ENCODE measurements at regions not wholly inside any gene's neighbourhood (a gene's known extent, or its start where the extent isn't known, plus 50 kb on each side); places are given as distances from the start of the nearest gene placed in this dataset.

DNA sequence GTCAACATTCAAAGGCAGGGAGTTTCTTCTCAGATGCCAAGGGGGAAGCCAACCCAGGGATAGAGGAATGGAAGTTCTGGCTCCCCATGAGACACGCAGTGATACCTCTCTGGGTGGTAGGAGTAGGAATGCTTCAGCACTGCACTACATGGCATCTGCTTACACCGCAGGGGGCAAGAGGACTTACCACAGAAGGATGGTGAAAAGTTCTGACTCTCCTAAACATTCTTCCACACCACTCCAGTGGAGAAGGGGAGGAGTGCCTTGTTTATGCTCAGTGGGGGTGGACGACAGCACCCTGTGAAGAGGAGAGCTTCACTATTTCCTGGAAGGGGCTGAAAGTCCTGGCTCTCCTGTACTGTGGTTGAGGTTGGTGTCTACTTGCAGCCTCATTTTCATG, 1011.3 kb upstream of the WWC1 start:
- no peak overlapping the region for H3K27ac ChIP-seq
- TF ChIP-seq, protein P1, sequence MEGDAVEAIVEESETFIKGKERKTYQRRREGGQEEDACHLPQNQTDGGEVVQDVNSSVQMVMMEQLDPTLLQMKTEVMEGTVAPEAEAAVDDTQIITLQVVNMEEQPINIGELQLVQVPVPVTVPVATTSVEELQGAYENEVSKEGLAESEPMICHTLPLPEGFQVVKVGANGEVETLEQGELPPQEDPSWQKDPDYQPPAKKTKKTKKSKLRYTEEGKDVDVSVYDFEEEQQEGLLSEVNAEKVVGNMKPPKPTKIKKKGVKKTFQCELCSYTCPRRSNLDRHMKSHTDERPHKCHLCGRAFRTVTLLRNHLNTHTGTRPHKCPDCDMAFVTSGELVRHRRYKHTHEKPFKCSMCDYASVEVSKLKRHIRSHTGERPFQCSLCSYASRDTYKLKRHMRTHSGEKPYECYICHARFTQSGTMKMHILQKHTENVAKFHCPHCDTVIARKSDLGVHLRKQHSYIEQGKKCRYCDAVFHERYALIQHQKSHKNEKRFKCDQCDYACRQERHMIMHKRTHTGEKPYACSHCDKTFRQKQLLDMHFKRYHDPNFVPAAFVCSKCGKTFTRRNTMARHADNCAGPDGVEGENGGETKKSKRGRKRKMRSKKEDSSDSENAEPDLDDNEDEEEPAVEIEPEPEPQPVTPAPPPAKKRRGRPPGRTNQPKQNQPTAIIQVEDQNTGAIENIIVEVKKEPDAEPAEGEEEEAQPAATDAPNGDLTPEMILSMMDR (IDR thresholded peaks at IDR 0.05) = no peak

DNA sequence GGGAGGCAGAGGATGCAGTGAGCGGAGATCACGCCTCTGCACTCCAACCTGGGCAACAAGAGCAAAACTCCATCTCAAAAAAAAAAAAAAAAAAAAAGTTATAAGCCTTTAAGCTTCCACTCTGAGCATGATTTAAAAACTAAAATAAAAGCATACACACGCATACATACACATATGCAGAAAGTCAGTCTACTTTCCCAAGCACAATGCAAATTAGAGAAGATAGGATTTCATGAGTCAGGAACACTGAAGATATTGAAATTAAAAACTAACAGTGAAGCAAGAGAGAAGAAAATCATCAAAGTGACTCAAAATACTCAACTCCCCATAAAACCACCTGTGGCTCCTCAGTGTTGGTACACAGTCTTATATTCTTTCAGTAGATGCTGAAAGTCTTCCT, 1009.5 kb upstream of the WWC1 start:
- H3K27ac ChIP-seq = no peak overlapping the region
- TF ChIP-seq, protein P1 (IDR thresholded peaks at IDR 0.05) = no peak
- TF ChIP-seq ZFX (IDR thresholded peaks at IDR 0.05; ENCODE audit: borderline replicate concordance) = no peak

- no peak overlapping the region for H3K27ac ChIP-seq
- TF ChIP-seq ZFX (IDR thresholded peaks at IDR 0.05; ENCODE audit: borderline replicate concordance) = no peak
- TF ChIP-seq, protein P1 (IDR thresholded peaks at IDR 0.05) = no peak
Observed at GRCh38 chr5:167283691-167284090, 1007.8 kb upstream of the WWC1 start.

DNA sequence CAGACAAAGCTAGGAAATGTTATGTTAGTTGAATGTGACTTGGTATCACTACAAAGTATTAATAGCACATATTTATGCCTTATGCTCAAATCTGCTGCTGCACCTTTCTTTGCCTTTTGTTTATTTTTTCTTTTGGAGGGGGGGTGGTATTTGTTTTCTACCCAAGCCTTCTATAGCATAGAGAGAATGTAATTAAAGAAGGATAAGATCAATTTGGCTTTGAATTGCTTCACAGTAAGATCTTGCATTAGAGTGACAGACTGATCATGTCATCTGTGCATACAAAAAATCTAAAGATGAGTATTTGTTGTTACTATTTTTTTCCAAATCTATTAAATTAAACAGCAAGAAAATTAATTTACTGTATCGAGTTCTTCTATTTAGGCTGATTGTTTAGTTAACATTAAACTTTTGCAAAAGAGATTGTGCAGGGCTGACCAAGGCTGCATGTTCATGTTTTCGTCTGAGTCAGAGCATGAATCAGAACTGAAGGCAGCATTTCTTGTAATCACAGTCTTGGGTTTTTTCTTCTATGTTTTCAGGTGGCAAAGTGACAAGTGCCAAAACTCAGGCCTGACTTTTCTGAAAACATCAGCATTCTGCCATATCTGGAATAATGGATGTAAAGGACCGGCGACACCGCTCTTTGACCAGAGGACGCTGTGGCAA, 1007.1 kb upstream of the WWC1 start:
- no peak overlapping the region for H3K27ac ChIP-seq
- TF ChIP-seq ZFX (IDR thresholded peaks at IDR 0.05; ENCODE audit: borderline replicate concordance) = no peak

DNA sequence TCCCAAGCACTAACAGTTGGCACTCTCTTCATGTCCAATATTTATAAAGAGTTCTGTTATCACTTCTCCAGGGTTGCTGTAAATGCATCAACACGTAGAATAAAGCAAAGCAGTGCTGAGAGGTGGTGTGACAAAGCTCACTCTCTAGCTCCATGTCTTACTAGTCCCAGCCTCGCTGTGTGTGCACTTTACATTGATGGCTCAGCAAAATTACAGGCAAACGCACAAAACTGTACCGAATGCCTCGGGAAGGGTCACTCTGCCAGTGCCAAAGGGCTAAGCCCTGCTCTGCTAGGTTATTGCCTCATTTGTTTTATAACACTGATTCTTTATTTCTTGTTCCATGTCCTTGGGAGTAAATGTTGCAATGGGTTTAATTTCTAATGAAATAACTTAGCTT, 1005.9 kb upstream of the WWC1 start:
- no peak for TF ChIP-seq ZFX (IDR thresholded peaks at IDR 0.05; ENCODE audit: borderline replicate concordance)
- TF ChIP-seq, protein P1 (IDR thresholded peaks at IDR 0.05) = no peak

GRCh38 chr5:167286891-167287290, 1004.6 kb upstream of the WWC1 start:
- no peak for TF ChIP-seq ZFX (IDR thresholded peaks at IDR 0.05; ENCODE audit: borderline replicate concordance)
- TF ChIP-seq, protein P1 (IDR thresholded peaks at IDR 0.05) = no peak
- H3K27ac ChIP-seq = no peak overlapping the region

More for the DNA sequence above, 1005.9 kb upstream of the WWC1 start:
- no peak overlapping the region for H3K27ac ChIP-seq

DNA sequence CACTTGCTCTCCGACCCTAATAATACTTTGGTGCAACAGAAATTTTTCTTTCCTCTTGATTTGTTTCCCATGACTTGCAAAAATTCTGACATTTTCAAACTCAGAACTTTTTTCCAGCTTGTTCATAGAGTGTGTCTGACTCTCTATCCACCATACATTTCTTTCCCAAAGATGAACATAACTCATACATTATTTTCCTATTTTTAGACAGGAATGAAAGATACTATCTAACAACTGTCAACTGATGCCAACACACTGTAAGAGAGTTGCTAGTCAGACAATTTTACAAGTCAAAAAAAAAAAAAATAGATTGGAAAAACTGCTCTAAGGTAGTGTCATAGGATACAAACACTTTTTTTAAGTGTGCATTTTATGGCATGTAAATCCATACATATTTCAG, 1001.0 kb upstream of the WWC1 start:
- TF ChIP-seq ZFX (IDR thresholded peaks at IDR 0.05; ENCODE audit: borderline replicate concordance) = no peak
- TF ChIP-seq, protein P1 (IDR thresholded peaks at IDR 0.05) = no peak
- no peak overlapping the region for H3K27ac ChIP-seq
